ENCODE measurements at regions not wholly inside any gene's neighbourhood (a gene's known extent, or its start where the extent isn't known, plus 50 kb on each side); places are given as distances from the start of the nearest gene placed in this dataset.

DNA sequence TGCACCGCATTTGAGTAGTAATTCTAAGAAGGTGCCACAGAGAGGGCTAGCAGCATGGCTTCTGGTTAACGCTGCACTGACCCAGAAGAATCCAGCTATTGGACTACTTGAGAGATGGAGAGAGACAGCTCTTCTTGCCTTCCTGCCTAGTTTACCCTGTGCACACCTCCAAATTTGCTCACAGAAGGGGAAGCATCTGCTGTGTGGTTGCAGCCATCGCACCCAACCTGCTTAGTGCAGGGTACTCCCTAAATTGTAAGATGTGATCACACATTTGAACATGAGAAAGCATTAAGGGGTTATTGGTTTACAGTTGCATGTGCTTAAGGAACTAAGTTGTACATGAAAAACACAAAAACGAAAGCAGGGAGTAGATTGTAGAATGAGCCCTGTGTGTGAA lies 122.1 kb downstream of the FOXB1 start:
- Histone ChIP-seq H3K9ac (ENCODE audit: low read length) (no peak overlapping the region), H3K36me3 (ENCODE audit: control insufficient read depth in 1 of 2, insufficient read depth in 2 of 2, low read length in 2 of 2) (no peaks in the 10 kb centered on the region), H4K20me1 (ENCODE audit: insufficient read depth) (no peaks in the 10 kb centered on the region), H3K9me2 (ENCODE audit: insufficient read depth) (no peaks in the 10 kb centered on the region), H3K4me1 (ENCODE audit: control insufficient read depth in 1 of 2, insufficient read depth in 2 of 2, low read length in 2 of 2) (no peaks in the 10 kb centered on the region), H3K27ac (ENCODE audit: low read depth, low read length) (no peak overlapping the region), H2AFZ (ENCODE audit: low read depth, low read length, poor library complexity, severe bottlenecking) (no peak overlapping the region), H3K4me3 (replicated peaks in 1 of 2; ENCODE audit: low read depth in 1 of 2, low read length in 2 of 2) (no peak overlapping the region), H3K4me2 (ENCODE audit: low read length) (no peak overlapping the region), H3K27me3 (ENCODE audit: insufficient read depth, low read length) (peaks cover 43% of the 10 kb centered on the region), H3K9me3 (ENCODE audit: control insufficient read depth in 1 of 2, insufficient read depth in 1 of 2, low read depth in 1 of 2, low read length in 2 of 2) (no peaks in the 10 kb centered on the region), H3K79me2 (ENCODE audit: insufficient read depth, low read length) (no peaks in the 10 kb centered on the region)
- BruUV-seq (replicated peaks) = no TSS peak
- intact Hi-C loops (cut with micrococcal nuclease) = no loop called here
- DNase-seq (ENCODE audit: low read depth, low spot score) (no peak), ATAC-seq (no peak)
- ChIA-PET CTCF (no interaction called here), POLR2A (no interaction called here), RAD21 (ENCODE audit: low non-redundant PET in 1 of 2, low total read pairs in 2 of 2, uncharacterized antibody in 2 of 2, unreplicated experiment in 2 of 2) (no interaction called here)
- TF ChIP-seq POLR2AphosphoS5 (IDR thresholded peaks at IDR 0.05; ENCODE audit: low read depth, low read length) (no peak), CBX3 (IDR thresholded peaks at IDR 0.05; ENCODE audit: low read depth) (no peak)

DNA sequence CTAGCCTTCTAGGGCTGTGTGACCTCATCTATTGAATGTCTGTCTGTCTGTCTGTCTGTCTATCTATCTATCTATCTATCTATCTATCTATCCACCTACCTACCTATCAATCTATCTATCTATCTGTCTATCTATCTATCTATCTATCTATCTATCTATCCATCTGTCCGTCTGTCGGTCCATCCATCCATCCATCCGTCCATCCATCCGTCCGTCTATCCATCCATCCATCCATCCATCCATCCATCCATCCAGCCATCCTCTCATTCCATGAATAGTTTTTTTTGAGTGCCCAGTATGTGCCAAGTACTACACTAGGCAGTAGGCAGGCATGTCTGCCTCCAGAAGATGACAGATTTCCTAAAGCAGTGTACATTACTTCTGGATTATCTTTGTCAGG lies 122.5 kb downstream of the FOXB1 start:
- Histone ChIP-seq H2AFZ (ENCODE audit: low read depth, low read length, poor library complexity, severe bottlenecking) (no peak overlapping the region), H3K79me2 (ENCODE audit: insufficient read depth, low read length) (no peaks in the 10 kb centered on the region), H3K9me2 (ENCODE audit: insufficient read depth) (no peaks in the 10 kb centered on the region), H3K4me3 (replicated peaks in 1 of 2; ENCODE audit: low read depth in 1 of 2, low read length in 2 of 2) (no peak overlapping the region), H3K4me2 (ENCODE audit: low read length) (no peak overlapping the region), H3K9ac (ENCODE audit: low read length) (no peak overlapping the region), H4K20me1 (ENCODE audit: insufficient read depth) (no peaks in the 10 kb centered on the region), H3K36me3 (ENCODE audit: control insufficient read depth in 1 of 2, insufficient read depth in 2 of 2, low read length in 2 of 2) (no peaks in the 10 kb centered on the region), H3K9me3 (ENCODE audit: control insufficient read depth in 1 of 2, insufficient read depth in 1 of 2, low read depth in 1 of 2, low read length in 2 of 2) (no peaks in the 10 kb centered on the region), H3K27me3 (ENCODE audit: insufficient read depth, low read length) (peaks cover 43% of the 10 kb centered on the region), H3K4me1 (ENCODE audit: control insufficient read depth in 1 of 2, insufficient read depth in 2 of 2, low read length in 2 of 2) (no peaks in the 10 kb centered on the region), H3K27ac (ENCODE audit: low read depth, low read length) (no peak overlapping the region)
- DNase-seq (ENCODE audit: low read depth, low spot score) = no peak
- no TSS peak for BruUV-seq (replicated peaks)
- ChIA-PET CTCF (no interaction called here), RAD21 (ENCODE audit: low non-redundant PET in 1 of 2, low total read pairs in 2 of 2, uncharacterized antibody in 2 of 2, unreplicated experiment in 2 of 2) (no interaction called here), POLR2A (no interaction called here)
- ATAC-seq = no peak
- intact Hi-C loops (cut with micrococcal nuclease) = no loop called here
- TF ChIP-seq SP1 (IDR thresholded peaks at IDR 0.05; ENCODE audit: low read depth) (no peak), FOSL1 (IDR thresholded peaks at IDR 0.05; ENCODE audit: low read depth) (no peak), CEBPB (IDR thresholded peaks at IDR 0.05; ENCODE audit: low read depth) (no peak), ZNF274 (IDR thresholded peaks at IDR 0.05; ENCODE audit: low read depth, low read length) (no peak), TCF7L2 (IDR thresholded peaks at IDR 0.05; ENCODE audit: borderline replicate concordance, extremely low read depth, insufficient read depth, insufficient read length) (no peak), SIN3A (IDR thresholded peaks at IDR 0.05; ENCODE audit: low read depth) (no peak), YY1 (IDR thresholded peaks at IDR 0.05; ENCODE audit: extremely low read depth, insufficient replicate concordance, low read depth, low read length) (no peak)
- TF ChIP-seq, protein P1, sequence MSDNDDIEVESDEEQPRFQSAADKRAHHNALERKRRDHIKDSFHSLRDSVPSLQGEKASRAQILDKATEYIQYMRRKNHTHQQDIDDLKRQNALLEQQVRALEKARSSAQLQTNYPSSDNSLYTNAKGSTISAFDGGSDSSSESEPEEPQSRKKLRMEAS (IDR thresholded peaks at IDR 0.05) = no peak
- TF ChIP-seq, protein P2, sequence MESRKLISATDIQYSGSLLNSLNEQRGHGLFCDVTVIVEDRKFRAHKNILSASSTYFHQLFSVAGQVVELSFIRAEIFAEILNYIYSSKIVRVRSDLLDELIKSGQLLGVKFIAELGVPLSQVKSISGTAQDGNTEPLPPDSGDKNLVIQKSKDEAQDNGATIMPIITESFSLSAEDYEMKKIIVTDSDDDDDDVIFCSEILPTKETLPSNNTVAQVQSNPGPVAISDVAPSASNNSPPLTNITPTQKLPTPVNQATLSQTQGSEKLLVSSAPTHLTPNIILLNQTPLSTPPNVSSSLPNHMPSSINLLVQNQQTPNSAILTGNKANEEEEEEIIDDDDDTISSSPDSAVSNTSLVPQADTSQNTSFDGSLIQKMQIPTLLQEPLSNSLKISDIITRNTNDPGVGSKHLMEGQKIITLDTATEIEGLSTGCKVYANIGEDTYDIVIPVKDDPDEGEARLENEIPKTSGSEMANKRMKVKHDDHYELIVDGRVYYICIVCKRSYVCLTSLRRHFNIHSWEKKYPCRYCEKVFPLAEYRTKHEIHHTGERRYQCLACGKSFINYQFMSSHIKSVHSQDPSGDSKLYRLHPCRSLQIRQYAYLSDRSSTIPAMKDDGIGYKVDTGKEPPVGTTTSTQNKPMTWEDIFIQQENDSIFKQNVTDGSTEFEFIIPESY (IDR thresholded peaks at IDR 0.05; ENCODE audit: extremely low read depth, insufficient replicate concordance, low read length) = no peak
- TF ChIP-seq, protein P3, sequence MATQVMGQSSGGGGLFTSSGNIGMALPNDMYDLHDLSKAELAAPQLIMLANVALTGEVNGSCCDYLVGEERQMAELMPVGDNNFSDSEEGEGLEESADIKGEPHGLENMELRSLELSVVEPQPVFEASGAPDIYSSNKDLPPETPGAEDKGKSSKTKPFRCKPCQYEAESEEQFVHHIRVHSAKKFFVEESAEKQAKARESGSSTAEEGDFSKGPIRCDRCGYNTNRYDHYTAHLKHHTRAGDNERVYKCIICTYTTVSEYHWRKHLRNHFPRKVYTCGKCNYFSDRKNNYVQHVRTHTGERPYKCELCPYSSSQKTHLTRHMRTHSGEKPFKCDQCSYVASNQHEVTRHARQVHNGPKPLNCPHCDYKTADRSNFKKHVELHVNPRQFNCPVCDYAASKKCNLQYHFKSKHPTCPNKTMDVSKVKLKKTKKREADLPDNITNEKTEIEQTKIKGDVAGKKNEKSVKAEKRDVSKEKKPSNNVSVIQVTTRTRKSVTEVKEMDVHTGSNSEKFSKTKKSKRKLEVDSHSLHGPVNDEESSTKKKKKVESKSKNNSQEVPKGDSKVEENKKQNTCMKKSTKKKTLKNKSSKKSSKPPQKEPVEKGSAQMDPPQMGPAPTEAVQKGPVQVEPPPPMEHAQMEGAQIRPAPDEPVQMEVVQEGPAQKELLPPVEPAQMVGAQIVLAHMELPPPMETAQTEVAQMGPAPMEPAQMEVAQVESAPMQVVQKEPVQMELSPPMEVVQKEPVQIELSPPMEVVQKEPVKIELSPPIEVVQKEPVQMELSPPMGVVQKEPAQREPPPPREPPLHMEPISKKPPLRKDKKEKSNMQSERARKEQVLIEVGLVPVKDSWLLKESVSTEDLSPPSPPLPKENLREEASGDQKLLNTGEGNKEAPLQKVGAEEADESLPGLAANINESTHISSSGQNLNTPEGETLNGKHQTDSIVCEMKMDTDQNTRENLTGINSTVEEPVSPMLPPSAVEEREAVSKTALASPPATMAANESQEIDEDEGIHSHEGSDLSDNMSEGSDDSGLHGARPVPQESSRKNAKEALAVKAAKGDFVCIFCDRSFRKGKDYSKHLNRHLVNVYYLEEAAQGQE (IDR thresholded peaks at IDR 0.05; ENCODE audit: low read depth) = no peak
- TF ChIP-seq, protein P4, sequence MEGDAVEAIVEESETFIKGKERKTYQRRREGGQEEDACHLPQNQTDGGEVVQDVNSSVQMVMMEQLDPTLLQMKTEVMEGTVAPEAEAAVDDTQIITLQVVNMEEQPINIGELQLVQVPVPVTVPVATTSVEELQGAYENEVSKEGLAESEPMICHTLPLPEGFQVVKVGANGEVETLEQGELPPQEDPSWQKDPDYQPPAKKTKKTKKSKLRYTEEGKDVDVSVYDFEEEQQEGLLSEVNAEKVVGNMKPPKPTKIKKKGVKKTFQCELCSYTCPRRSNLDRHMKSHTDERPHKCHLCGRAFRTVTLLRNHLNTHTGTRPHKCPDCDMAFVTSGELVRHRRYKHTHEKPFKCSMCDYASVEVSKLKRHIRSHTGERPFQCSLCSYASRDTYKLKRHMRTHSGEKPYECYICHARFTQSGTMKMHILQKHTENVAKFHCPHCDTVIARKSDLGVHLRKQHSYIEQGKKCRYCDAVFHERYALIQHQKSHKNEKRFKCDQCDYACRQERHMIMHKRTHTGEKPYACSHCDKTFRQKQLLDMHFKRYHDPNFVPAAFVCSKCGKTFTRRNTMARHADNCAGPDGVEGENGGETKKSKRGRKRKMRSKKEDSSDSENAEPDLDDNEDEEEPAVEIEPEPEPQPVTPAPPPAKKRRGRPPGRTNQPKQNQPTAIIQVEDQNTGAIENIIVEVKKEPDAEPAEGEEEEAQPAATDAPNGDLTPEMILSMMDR (IDR thresholded peaks at IDR 0.05 in 2 of 3, conservative IDR thresholded peaks at IDR 0.05 in 1 of 3; ENCODE audit: borderline replicate concordance in 1 of 3, insufficient read depth in 1 of 3, low read depth in 2 of 3, low read length in 2 of 3) = no peak

All from HCT116 (cell line).